ENCODE measurements at regions not wholly inside any gene's neighbourhood (a gene's known extent, or its start where the extent isn't known, plus 50 kb on each side); places are given as distances from the start of the nearest gene placed in this dataset.

- no peak for DNase-seq
These were observed 290.4 kb downstream of the EN1 start for GRCh38 chr2:118557016-118557415.

DNA sequence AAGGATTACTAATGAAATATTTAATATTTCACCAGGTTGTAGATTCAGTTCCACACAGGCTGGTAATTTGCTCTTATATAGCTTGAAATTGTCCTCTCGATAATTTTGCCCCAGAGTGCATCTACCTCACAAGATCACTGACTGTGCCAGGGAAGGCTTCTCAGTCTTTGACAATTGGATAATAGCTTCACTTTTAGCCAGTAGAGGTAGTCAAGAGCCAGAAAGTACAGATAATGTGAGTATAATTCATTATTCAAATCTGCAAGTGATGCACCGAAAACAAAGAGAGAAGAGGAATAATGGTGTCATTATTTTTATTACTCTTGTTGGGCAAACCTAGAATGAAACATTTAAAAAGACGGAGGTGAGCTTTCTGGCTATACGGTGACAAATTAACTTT lies 292.8 kb downstream of the EN1 start:
- no peak for DNase-seq

DNA sequence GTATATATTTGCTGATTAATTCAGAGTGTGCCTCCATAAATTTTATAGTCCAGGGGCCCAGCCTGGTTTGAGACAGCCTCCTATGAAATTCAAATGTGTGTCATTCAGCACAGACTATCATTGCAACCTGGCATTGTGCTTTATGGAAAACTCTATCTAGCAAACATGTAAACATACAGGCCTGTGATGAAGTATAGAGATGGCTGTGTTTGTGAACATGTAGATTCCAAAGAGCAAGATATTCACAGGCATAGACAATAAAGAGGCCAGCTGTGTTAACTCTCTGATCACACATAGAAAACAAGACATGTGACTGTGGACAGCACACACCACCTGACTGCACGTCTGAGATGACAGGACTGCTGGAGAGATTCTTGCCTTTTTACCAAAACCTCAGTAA lies 297.9 kb downstream of the EN1 start:
- no peak for DNase-seq

GRCh38 chr2:118548880-118549488 lies 298.5 kb downstream of the EN1 start:
- DNase-seq = no peak

DNA sequence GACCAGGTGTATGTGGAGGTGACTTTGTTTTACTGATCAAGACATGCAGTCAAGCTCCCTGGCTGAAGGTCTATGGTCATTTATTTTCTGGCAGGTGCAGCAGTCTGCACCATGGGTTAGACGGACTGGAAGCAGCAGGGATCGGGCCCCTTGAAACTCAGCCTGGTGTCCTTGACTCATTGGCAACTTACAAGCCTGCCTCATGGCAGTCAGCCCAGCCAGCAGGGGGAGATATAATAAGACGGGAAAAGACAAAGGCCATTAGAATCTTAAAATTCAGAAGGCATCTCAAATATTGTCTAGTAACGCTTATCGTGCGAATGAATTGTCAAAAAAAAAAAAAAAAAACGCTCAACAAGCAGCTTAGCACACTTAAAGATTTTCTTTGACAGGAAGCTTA lies 308.2 kb downstream of the EN1 start:
- no peak for DNase-seq

DNA sequence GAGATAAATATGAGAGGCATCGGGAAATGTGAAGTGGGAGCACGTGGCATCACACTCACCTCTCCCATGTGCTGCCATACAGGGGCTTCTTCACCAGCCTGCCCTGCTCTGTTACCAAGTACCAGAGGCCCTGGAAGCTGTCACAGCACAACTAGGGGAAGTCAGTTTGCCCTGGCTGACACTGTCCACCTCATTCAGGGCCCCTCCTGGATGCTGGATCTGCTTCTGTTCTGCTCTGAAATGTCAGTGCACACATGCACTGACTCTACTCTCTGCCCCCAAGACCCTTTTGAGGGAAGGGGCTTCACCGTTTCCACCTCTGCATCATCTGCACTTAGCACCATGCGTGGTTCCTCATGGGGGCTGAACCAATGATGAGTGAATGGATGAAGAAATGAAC lies 311.1 kb downstream of the EN1 start:
- DNase-seq = no peak

DNA sequence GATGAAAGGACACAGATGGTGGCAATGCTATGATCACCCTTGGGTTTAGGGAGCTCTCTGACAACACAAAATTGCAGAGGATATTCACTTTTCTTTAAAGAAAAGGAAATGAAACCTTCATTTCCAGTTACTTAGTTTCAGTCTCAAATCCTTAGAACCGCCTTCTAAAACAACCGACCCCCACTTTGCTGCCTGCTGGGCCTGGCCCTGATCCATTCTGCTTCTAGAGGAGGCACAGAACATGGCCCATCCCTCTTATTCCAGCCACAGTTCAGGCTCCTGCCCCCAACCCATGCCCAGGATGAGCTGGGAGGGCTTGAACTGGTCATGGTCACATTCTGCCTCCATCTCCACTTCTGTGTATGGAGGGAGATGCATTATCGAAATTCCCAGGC lies 311.6 kb downstream of the EN1 start:
- no peak for DNase-seq

- no peak for DNase-seq
These were observed 312.2 kb downstream of the EN1 start for GRCh38 chr2:118535171-118535817.

DNA sequence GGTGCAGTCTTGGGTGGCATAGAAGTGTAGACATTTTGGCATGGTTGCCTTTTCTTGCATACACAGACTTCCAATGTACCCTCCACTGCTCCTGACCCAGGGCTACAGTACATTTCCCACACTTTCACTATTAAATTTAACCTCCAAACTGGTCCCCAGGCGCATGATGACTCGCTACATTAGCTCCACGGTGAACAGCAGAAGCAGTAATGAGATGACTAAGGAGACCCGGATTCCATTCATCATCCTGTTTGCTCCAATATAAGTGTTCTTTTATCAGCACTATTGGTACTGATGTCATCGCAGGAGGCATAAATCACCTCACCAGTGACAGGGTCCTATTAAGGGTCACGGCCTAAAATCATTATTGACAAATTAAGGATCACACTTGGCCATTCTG lies 316.5 kb downstream of the EN1 start:
- DNase-seq = no peak

DNA sequence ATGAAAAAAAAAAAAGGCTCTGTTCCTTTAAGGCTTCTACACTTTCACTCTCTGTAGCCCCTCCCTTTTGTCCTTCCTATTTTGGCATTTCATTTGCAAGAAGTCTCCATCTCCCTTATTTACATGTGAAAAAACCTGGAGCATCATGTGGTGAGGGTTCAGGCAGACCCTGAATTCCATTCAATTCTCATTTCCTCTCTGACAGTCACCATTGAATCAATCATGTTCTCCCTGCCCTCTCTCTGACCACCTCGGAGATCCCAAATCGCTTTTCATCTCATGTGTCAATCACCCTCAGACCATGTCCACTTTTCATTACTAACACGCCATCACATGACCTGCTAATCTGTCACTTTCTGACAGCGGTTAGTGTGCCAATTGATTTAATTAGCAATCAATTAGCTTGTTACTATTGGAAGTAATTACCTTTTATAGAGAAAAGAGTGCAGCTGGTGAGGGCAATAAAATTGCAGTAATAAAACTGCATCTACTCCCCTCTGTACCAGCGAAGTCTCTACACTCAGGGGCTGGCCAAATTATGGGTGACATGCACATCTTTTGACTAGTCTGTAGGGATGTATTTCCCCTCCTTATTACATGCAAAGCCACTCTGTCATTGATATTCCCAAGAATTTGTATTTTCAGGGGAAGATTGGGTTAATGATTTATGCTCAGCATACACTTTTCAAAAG lies 317.4 kb downstream of the EN1 start:
- no peak for DNase-seq

GRCh38 chr2:118527571-118527970 lies 319.9 kb downstream of the EN1 start:
- DNase-seq = no peak

GRCh38 chr2:118525346-118525745 lies 322.1 kb downstream of the EN1 start:
- DNase-seq = no peak

DNA sequence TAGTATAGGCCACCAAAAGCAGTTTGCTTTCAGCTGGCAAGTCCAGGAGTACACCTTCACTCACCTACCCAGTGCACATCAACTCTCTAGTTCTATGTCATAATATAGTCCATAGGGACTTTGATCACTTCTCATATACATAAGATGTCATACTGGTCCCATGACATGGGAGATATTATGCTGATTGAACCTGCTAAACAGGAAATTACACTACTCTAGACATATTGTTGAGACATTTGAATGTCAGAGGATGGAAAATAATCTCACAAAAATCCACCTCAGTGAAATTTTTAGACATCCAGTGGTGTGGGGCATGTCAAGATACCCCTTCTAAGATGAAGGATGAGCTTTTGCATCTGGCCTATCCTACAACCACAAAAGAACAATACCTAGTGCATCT lies 322.5 kb downstream of the EN1 start:
- DNase-seq = no peak

DNA sequence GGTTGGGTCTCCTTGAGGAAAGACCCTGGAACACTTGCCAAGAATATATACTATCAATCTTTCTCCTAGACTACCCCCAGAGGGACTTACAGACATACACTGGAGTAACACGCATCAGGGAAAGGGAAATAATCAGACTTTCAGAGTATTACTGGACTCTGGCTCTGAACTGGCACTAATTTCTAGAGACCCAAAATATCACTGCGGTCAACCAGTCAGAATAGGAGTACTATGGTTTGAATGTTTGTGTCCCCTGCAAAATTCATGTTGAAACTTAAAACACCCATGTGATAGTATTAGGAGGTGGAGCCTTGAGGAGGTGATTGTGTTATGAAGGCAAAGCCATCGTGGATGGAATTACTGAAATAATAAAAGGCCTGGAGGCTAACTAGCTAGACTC lies 323.7 kb downstream of the EN1 start:
- no peak for DNase-seq

DNA sequence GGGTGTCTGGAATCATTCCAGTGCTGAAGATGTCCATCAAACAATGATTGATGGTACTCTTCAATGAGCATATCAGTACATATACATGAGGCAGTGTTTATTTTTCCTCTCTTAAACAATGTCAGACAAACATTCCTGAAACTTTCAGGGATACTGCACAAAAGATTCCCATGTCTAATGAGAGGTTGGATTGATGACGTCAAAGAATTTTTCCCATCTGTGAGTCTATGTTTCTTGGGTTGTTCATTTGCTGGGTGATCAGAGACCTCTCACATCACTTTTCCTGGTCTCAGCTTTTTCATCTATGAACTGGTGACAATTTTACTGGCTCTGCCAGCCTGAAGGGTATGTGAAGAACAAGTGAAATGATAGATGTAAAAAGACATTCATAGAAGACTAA lies 325.5 kb downstream of the EN1 start:
- no peak for DNase-seq

DNA sequence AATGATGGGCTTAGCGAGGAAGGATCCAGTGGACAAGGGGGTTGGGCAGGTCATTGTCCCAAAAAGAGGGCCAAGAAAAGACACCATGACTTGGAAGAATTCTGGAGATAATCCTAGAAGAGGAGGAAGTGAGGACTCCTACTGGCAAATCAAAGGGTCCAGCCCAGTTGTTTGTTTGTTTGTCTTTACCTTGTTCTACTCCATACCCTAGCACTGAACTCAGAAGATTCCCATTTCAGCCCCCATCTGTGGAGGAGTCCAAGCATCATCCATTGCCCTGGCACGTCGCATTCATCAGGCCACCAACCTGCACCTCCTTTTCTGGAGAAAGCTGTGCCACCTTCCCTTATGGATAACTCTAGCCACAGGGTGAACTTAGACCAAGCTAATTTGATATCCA lies 326.2 kb downstream of the EN1 start:
- no peak for DNase-seq

DNA sequence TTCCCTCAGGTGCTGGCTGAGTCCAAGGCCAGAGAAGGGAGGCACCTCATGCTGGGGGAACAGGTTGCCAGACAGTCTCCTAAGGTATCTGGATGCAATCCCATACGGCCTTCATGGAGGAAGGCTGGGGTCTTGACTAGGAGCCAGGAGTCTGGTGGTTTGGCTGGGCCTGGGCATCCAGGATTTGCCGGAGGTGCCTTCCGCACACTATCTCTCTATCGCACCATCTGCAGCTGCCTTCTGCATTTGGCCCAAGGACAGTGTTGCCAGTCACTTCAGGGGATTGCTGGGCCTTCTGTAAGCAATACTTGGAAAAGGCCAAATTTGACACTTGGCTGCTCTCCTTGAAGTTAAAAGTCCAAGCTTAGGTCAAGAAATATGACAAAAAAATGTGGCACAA lies 327.2 kb downstream of the EN1 start:
- no peak for DNase-seq

GRCh38 chr2:118519511-118519910 lies 327.9 kb downstream of the EN1 start:
- no peak for DNase-seq

DNA sequence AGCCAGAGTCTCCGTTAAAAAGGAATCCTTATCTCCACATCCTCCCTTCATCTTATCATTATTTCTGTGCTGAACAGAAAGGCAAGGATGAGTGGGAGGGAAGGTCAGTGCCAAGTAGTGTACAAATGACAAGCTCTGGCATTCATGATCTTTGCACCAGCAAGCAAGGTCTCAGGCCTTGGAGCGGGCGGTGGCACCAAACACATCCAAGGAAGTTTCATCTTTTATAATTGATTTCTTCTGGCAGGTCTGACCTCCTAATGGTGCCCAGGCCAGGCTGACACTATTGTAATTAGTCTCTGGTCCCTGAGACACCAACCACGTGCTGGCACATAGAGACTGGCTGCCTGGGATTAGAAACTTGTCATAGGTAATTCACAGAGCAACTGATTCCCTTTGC lies 336.6 kb downstream of the EN1 start:
- no peak for DNase-seq

DNA sequence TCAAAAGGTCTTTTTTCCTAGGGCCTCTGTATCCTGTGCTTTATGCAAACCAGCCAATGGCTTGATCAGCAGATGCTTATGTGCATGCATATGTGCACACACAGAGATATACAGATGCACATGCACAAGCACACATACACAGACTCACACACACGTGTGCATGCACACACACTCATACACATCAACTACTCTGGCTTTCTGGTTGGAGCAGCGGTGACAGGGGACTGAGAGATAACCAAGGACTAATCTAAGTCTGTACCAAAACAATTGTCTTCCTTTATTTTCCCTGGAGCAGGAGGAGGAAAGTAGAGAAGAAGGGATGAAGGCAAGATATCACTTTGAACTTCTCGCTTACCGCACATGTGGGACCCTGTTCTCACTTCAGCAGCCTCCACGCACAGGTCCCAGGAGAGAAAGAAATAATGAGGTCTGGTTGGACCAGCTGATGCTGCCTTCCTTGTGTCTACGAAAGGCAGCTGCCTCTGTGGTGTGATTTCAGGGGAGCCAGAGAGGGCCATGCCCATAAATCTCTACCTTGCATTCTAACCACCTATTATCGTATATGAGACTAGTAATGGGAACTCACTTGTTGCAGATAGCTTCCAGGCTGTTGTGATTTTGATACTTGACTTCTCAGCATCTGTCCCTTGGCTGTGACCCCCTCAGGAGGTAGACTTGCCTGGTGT lies 338.0 kb downstream of the EN1 start:
- DNase-seq = no peak

- no peak for DNase-seq
These were observed 339.2 kb downstream of the EN1 start for GRCh38 chr2:118508282-118508681.

- DNase-seq = no peak
These were observed 342.0 kb downstream of the EN1 start for GRCh38 chr2:118505436-118505835.

DNA sequence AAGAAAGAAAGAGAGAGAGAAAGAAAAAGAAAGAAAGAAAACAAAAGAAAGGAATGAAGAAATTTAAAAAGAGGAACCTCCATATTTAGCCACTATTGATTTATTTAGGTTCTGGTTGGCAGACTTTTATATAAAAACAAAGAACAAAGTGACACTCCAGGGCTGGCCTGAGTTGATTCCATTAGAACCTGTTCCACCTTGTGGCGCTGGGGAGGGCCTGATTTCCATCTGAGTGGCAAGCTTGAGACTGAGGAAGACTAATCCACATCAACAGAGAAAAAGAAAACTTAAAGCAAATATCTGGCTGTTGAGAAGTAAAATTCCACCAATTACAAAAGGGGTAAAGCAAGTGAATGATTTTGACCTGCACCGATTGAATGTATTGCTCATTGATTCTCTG lies 345.3 kb downstream of the EN1 start:
- DNase-seq = no peak

DNA sequence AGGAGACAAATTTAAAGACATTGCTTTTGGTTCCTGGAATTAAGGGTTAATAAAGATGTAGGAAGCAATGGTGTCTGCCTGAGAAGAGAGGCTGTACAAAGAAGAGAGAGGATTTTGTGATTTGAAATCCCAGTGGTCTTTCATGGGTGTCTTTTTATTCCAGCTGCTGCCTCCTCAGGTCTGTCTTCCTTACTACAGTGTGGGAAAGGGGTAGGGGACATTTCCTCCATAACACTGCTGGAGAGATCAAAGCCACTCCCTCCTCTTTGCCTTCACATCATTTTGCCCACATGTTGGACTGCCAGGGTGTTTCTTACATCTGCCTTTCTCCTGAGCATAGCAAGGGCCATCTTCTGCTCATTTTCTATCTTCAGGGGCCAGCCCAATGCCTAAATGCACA lies 348.5 kb downstream of the EN1 start:
- no peak for DNase-seq
